ENCODE measurements at regions not wholly inside any gene's neighbourhood (a gene's known extent, or its start where the extent isn't known, plus 50 kb on each side); places are given as distances from the start of the nearest gene placed in this dataset.

- TF ChIP-seq CTCF (IDR thresholded peaks at IDR 0.05; ENCODE audit: low read depth, low read length, missing input control) (no peak), FOXA1 (IDR thresholded peaks at IDR 0.05) (no peak), SP1 (IDR thresholded peaks at IDR 0.05) (no peak), MAX (IDR thresholded peaks at IDR 0.05) (no peak)
These were observed 228.9 kb upstream of the ARHGAP24 start for GRCh38 chr4:85246055-85246454.
